ENCODE measurements at regions not wholly inside any gene's neighbourhood (a gene's known extent, or its start where the extent isn't known, plus 50 kb on each side); places are given as distances from the start of the nearest gene placed in this dataset.
A peak's percentile ranks its signal among the peaks of the same experiment; 100 is the strongest.

- Histone ChIP-seq H3K9me1 (replicated peaks; ENCODE audit: control insufficient read depth, extremely low read depth, insufficient read depth, low read length) (no peaks in the 10 kb centered on the region), H3K4me3 (replicated peaks in 1 of 3; ENCODE audit: insufficient read depth in 1 of 3, low read depth in 1 of 3, low read length in 3 of 3) (peak overlapping the region in 2 of 3 experiments; percentile 6 to 9), H3K4me2 (ENCODE audit: insufficient read depth, low read length) (peak overlapping the region; percentile 67), H3K27ac (ENCODE audit: insufficient read depth, low read depth, low read length) (no peak overlapping the region), H3K79me2 (ENCODE audit: control insufficient read depth, insufficient read depth, low read length) (no peaks in the 10 kb centered on the region), H3K36me3 (ENCODE audit: control insufficient read depth in 2 of 2, extremely low read depth in 1 of 2, insufficient read depth in 2 of 2, low read length in 2 of 2) (no peaks in the 10 kb centered on the region), H4K20me1 (replicated peaks; ENCODE audit: control insufficient read depth, extremely low read depth, insufficient read depth, low read length) (no peaks in the 10 kb centered on the region), H3K27me3 (ENCODE audit: control insufficient read depth in 2 of 2, insufficient read depth in 2 of 2, low read length in 2 of 2) (no peaks in the 10 kb centered on the region), H3K4me1 (ENCODE audit: control insufficient read depth, extremely low read depth, insufficient read depth, low read length) (peaks cover 3% of the 10 kb centered on the region), H3K9ac (replicated peaks; ENCODE audit: extremely low read depth, insufficient read depth, low read length) (peak overlapping the region; percentile 68), H3K9me3 (replicated peaks; ENCODE audit: control insufficient read depth, insufficient read depth, low read length) (no peaks in the 10 kb centered on the region), H2AFZ (ENCODE audit: low read depth, low read length) (peak overlapping the region; percentile 85)
- TSS peak; percentile 9 for BruUV-seq (replicated peaks)
- no peak for TF ChIP-seq POLR2AphosphoS5 (IDR thresholded peaks at IDR 0.05; ENCODE audit: insufficient read depth, low read depth, low read length)
- TF ChIP-seq GATA2 (IDR thresholded peaks at IDR 0.05; ENCODE audit: insufficient read depth, insufficient read length, low read depth, low read length) = no peak
- TF ChIP-seq MYC (IDR thresholded peaks at IDR 0.05; ENCODE audit: low read depth, low read length) = no peak
- no peak for TF ChIP-seq CTCF (IDR thresholded peaks at IDR 0.05; ENCODE audit: extremely low read depth in 1 of 2, insufficient read depth in 1 of 2, low read depth in 1 of 2, low read length in 2 of 2)
- no peak for TF ChIP-seq FOS (IDR thresholded peaks at IDR 0.05; ENCODE audit: borderline replicate concordance, insufficient read depth, low read length)
- no peak for TF ChIP-seq MAX (IDR thresholded peaks at IDR 0.05; ENCODE audit: insufficient read depth, insufficient read length)
- no peak for TF ChIP-seq JUN (IDR thresholded peaks at IDR 0.05; ENCODE audit: borderline replicate concordance, insufficient read depth, insufficient read length, low read depth)
- TF ChIP-seq POLR2A (IDR thresholded peaks at IDR 0.05; ENCODE audit: low read depth, low read length) = no peak
- TF ChIP-seq EZH2 (IDR thresholded peaks at IDR 0.05; ENCODE audit: borderline replicate concordance, low read depth, low read length, severe bottlenecking) = no peak
- ChIA-PET POLR2A (no interaction called here), CTCF (no interaction called here)
- dilution Hi-C loops (cut with MboI; ENCODE audit: extremely low pct_ligation_motif_present, low sequenced_read_pairs) = no loop called here
- intact Hi-C loops (cut with micrococcal nuclease) = loop anchor here (1.0 to 5.0 kb wide), 3 partner anchors 122 to 1206 kb away; partner anchors contain the start of genes GAS1 and NAA35
- FAIRE-seq = peak; percentile 76
- peak; percentile 69 for DNase-seq (ENCODE audit: low read depth, low spot score)
Observed at GRCh38 chr9:87148331-87149104, 201.2 kb upstream of the GAS1 start.

Measured in endothelial cell of umbilical vein (primary cell).